DND-41 (cell line): ENCODE measurements at regions not wholly inside any gene's neighbourhood (a gene's known extent, or its start where the extent isn't known, plus 50 kb on each side); places are given as distances from the start of the nearest gene placed in this dataset.

Experiments
- CTCF ChIP-seq: IDR thresholded peaks from 2 replicates; pipeline ENCODE4 v1.5.1; 2012; ENCODE audit warnings: borderline replicate concordance, low read length, moderate library complexity, mild to moderate bottlenecking; ENCODE audit not compliant: poor library complexity, severe bottlenecking; ENCODE audit errors: extremely low read depth
- EZH2 ChIP-seq: IDR thresholded peaks from 3 replicates; pipeline ENCODE4 v1.6.1; 2012; ENCODE audit warnings: borderline replicate concordance, low read depth, mild to moderate bottlenecking, moderate library complexity, low read length, inconsistent platforms; ENCODE audit not compliant: severe bottlenecking

GRCh38 chr13:52903320-52903719 is 54.9 kb upstream of the PCDH8 start:
- TF ChIP-seq CTCF (no peak), EZH2 (no peak)
